ENCODE measurements at regions not wholly inside any gene's neighbourhood (a gene's known extent, or its start where the extent isn't known, plus 50 kb on each side); places are given as distances from the start of the nearest gene placed in this dataset.

GRCh38 chr10:52869864-52870263 lies 97.3 kb upstream of the MBL2 start:
- H3K36me3 Mint-ChIP-seq: no peaks in the 10 kb centered on the region
- no peak overlapping the region for H3K27ac Mint-ChIP-seq
- H3K4me3 Mint-ChIP-seq: no peak overlapping the region
- H3K4me1 Mint-ChIP-seq: no peaks in the 10 kb centered on the region
- CTCF ChIA-PET: no interaction called here
- H3K27me3 Mint-ChIP-seq: no peaks in the 10 kb centered on the region
- H3K9me3 Mint-ChIP-seq: peaks cover 17% of the 10 kb centered on the region
- DNase-seq: no peak

DNA sequence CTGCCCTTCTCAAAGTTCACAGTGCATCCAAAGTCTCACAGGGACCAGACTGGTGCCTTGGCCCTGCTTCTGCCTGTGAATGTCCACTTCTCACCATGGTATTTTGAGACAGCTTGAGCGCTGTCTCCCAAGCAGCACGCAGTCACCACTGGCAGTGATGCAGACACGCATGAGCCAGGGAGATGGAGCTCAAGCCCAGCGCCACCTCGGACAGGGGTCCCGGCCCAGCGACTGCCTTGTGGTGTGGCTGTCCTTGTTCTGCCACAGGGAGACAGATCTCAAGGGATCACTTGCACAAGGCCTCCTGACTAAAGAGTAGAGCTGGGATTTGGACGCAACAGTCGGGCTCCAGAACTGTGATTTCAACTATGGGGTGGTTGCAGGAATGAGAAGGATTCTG lies 92.6 kb upstream of the MBL2 start:
- Mint-ChIP-seq H3K36me3 (no peaks in the 10 kb centered on the region), H3K27ac (no peak overlapping the region), H3K9me3 (peaks cover 19% of the 10 kb centered on the region), H3K27me3 (no peaks in the 10 kb centered on the region), H3K4me1 (no peaks in the 10 kb centered on the region), H3K4me3 (no peak overlapping the region)
- DNase-seq: no peak
- CTCF ChIA-PET: no interaction called here

GRCh38 chr10:52864201-52865106 lies 91.9 kb upstream of the MBL2 start:
- Mint-ChIP-seq H3K27ac (no peak overlapping the region), H3K4me1 (no peaks in the 10 kb centered on the region), H3K4me3 (no peak overlapping the region), H3K36me3 (no peaks in the 10 kb centered on the region), H3K27me3 (no peaks in the 10 kb centered on the region), H3K9me3 (peaks cover 17% of the 10 kb centered on the region)
- CTCF ChIA-PET: no interaction called here
- DNase-seq: no peak

GRCh38 chr10:52858722-52859121 lies 86.1 kb upstream of the MBL2 start:
- no peaks in the 10 kb centered on the region for H3K36me3 Mint-ChIP-seq
- H3K27ac Mint-ChIP-seq: no peak overlapping the region
- no peak overlapping the region for H3K4me3 Mint-ChIP-seq
- no peak for DNase-seq
- CTCF ChIA-PET: no interaction called here
- H3K27me3 Mint-ChIP-seq: no peaks in the 10 kb centered on the region
- H3K9me3 Mint-ChIP-seq: no peaks in the 10 kb centered on the region
- H3K4me1 Mint-ChIP-seq: no peaks in the 10 kb centered on the region

GRCh38 chr10:52855546-52856325 lies 83.2 kb upstream of the MBL2 start:
- CTCF ChIA-PET: no interaction called here
- H3K4me1 Mint-ChIP-seq: no peaks in the 10 kb centered on the region
- DNase-seq: no peak
- H3K27ac Mint-ChIP-seq: no peak overlapping the region
- H3K9me3 Mint-ChIP-seq: no peaks in the 10 kb centered on the region
- H3K36me3 Mint-ChIP-seq: no peaks in the 10 kb centered on the region
- no peak overlapping the region for H3K4me3 Mint-ChIP-seq
- no peaks in the 10 kb centered on the region for H3K27me3 Mint-ChIP-seq

- no peak overlapping the region for H3K27ac Mint-ChIP-seq
- no peak for DNase-seq
- CTCF ChIA-PET: no interaction called here
- no peaks in the 10 kb centered on the region for H3K36me3 Mint-ChIP-seq
- H3K27me3 Mint-ChIP-seq: no peaks in the 10 kb centered on the region
- H3K9me3 Mint-ChIP-seq: peaks cover 2% of the 10 kb centered on the region
- H3K4me1 Mint-ChIP-seq: no peaks in the 10 kb centered on the region
- H3K4me3 Mint-ChIP-seq: no peak overlapping the region
These were observed 81.1 kb upstream of the MBL2 start for GRCh38 chr10:52853704-52854103.

- DNase-seq: no peak
- H3K4me3 Mint-ChIP-seq: no peak overlapping the region
- no peak overlapping the region for H3K27ac Mint-ChIP-seq
- H3K36me3 Mint-ChIP-seq: no peaks in the 10 kb centered on the region
- H3K4me1 Mint-ChIP-seq: no peaks in the 10 kb centered on the region
- peaks cover 4% of the 10 kb centered on the region for H3K9me3 Mint-ChIP-seq
- no peaks in the 10 kb centered on the region for H3K27me3 Mint-ChIP-seq
- CTCF ChIA-PET: no interaction called here
These were observed 64.2 kb upstream of the MBL2 start for GRCh38 chr10:52836816-52837215.
